PC-3 (cell line): ENCODE measurements at regions not wholly inside any gene's neighbourhood (a gene's known extent, or its start where the extent isn't known, plus 50 kb on each side); places are given as distances from the start of the nearest gene placed in this dataset.

Experiments
- ATAC-seq: fragments of 200-7000 bp; cut with Tn5 transposase; 2 replicates; pipeline ENCODE4 v1.9.1; 2020; ENCODE audit warnings: mild to moderate bottlenecking, moderate library complexity
- BruUV-seq: library from RNA; stranded (reverse); fragments of 400-500 nt; replicated peaks from 2 replicates; lab custom pipeline; 2021; lab: Mats Ljungman, UMichigan
- CTCF ChIA-PET: fragments of 300-600 bp; sonication (Branson Sonifier 250); formaldehyde crosslinking; loops from one replicate; lab custom pipeline; 2022; ENCODE audit warnings: antibody characterized with exemption; lab: Charles Lee
- POLR2A ChIA-PET: fragments of 300-600 bp; sonication (Branson Sonifier 250); formaldehyde crosslinking; loops from one replicate; lab custom pipeline; 2022; ENCODE audit warnings: antibody characterized with exemption; ENCODE audit not compliant: unreplicated experiment; lab: Charles Lee
- DNase-seq: peaks from one replicate; pipeline ENCODE4 v3.0.0-alpha.2; 2015
- H2AFZ ChIP-seq: fragments of 300-600 bp; sonication (generic); 2 replicates; pipeline ENCODE4 v1.6.0; 2016; ENCODE audit warnings: antibody characterized with exemption, low read length
- H3F3A ChIP-seq: fragments of 300-600 bp; sonication (generic); one replicate; pipeline ENCODE4 v1.6.0; 2017; ENCODE audit warnings: antibody characterized with exemption, low read length, control low read depth, mild to moderate bottlenecking; ENCODE audit not compliant: unreplicated experiment
- H3K27ac ChIP-seq: fragments of 300-600 bp; sonication (generic); 2 replicates; pipeline ENCODE4 v1.5.1; 2016; ENCODE audit warnings: mild to moderate bottlenecking, low read length
- H3K27me3 ChIP-seq: fragments of 300-600 bp; sonication (generic); 2 replicates; pipeline ENCODE4 v1.6.1; 2016; ENCODE audit warnings: low read length, mixed read lengths
- H3K36me3 ChIP-seq: fragments of 300-600 bp; sonication (generic); 2 replicates; pipeline ENCODE4 v1.6.1; 2016; ENCODE audit warnings: low read depth, mixed run types, low read length, mixed read lengths
- H3K4me1 ChIP-seq: fragments of 300-600 bp; sonication (generic); 2 replicates; pipeline ENCODE4 v1.5.1; 2016; ENCODE audit warnings: low read length; ENCODE audit not compliant: insufficient read depth
- H3K4me2 ChIP-seq: fragments of 300-600 bp; sonication (generic); 2 replicates; pipeline ENCODE4 v1.6.0; 2016; ENCODE audit warnings: low read length
- H3K4me3 ChIP-seq: fragments of 300-600 bp; sonication (generic); 2 replicates; pipeline ENCODE4 v1.5.1; 2016; ENCODE audit warnings: mild to moderate bottlenecking, low read length, mixed read lengths
- H3K79me2 ChIP-seq: fragments of 300-600 bp; sonication (generic); 2 replicates; pipeline ENCODE4 v1.6.1; 2017; ENCODE audit warnings: low read length, mixed read lengths
- H3K9ac ChIP-seq: fragments of 300-600 bp; sonication (generic); 2 replicates; pipeline ENCODE4 v1.6.0; 2016; ENCODE audit warnings: mild to moderate bottlenecking, low read length
- H3K9me2 ChIP-seq: fragments of 300-600 bp; sonication (generic); replicated peaks from 2 replicates; pipeline ENCODE4 v1.6.1; 2016; ENCODE audit warnings: mixed run types, low read length, mixed read lengths
- H3K9me3 ChIP-seq: fragments of 300-600 bp; sonication (generic); 2 replicates; pipeline ENCODE4 v1.6.1; 2016; ENCODE audit warnings: low read length, mixed read lengths
- H4K20me1 ChIP-seq: fragments of 300-600 bp; sonication (generic); 2 replicates; pipeline ENCODE4 v1.6.1; 2016; ENCODE audit warnings: low read length, mixed read lengths
- EZH2 ChIP-seq: fragments of 300-600 bp; sonication (generic); IDR thresholded peaks from one replicate; pipeline ENCODE4 v1.6.1; 2017; ENCODE audit warnings: antibody characterized with exemption, mild to moderate bottlenecking, low read length; ENCODE audit not compliant: unreplicated experiment
- EZH2phosphoT487 ChIP-seq: fragments of 300-600 bp; sonication (generic); IDR thresholded peaks from 2 replicates; pipeline ENCODE4 v1.6.1; 2018; ENCODE audit warnings: mild to moderate bottlenecking, antibody characterized with exemption, low read length, borderline replicate concordance
- intact Hi-C: fragments of 100-400 bp; cut with micrococcal nuclease; formaldehyde crosslinking; loops from 2 replicates; pipeline ENCODE4 v1.9.0; 2023
- TF ChIP-seq, protein P1 (sequence below): fragments of 300-600 bp; sonication (generic); conservative IDR thresholded peaks from 2 replicates; pipeline ENCODE4 v1.5.1; 2017; ENCODE audit warnings: antibody characterized with exemption, low read depth, mild to moderate bottlenecking, low read length

GRCh38 chr5:34547300-34548085 is 108.6 kb upstream of the RAI14 start:
- Histone ChIP-seq H4K20me1 (no peaks in the 10 kb centered on the region), H3K4me2 (no peak overlapping the region), H3K79me2 (no peaks in the 10 kb centered on the region), H3F3A (no peaks in the 10 kb centered on the region), H3K9ac (no peak overlapping the region), H3K9me3 (0 out of 2 replicates have a peak, but pooled peaks cover 16% of the 10 kb centered on the region), H3K27ac (no peak overlapping the region), H3K27me3 (no peaks in the 10 kb centered on the region), H3K4me1 (no peaks in the 10 kb centered on the region), H3K4me3 (no peak overlapping the region), H3K36me3 (no peaks in the 10 kb centered on the region), H3K9me2 (no peaks in the 10 kb centered on the region), H2AFZ (no peak overlapping the region)
- BruUV-seq: no TSS peak
- DNase-seq (no peak), ATAC-seq (no peak)
- intact Hi-C loops: no loop called here
- CTCF ChIA-PET: no interaction called here
- TF ChIP-seq, protein P1, sequence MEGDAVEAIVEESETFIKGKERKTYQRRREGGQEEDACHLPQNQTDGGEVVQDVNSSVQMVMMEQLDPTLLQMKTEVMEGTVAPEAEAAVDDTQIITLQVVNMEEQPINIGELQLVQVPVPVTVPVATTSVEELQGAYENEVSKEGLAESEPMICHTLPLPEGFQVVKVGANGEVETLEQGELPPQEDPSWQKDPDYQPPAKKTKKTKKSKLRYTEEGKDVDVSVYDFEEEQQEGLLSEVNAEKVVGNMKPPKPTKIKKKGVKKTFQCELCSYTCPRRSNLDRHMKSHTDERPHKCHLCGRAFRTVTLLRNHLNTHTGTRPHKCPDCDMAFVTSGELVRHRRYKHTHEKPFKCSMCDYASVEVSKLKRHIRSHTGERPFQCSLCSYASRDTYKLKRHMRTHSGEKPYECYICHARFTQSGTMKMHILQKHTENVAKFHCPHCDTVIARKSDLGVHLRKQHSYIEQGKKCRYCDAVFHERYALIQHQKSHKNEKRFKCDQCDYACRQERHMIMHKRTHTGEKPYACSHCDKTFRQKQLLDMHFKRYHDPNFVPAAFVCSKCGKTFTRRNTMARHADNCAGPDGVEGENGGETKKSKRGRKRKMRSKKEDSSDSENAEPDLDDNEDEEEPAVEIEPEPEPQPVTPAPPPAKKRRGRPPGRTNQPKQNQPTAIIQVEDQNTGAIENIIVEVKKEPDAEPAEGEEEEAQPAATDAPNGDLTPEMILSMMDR: no peak
- no peak for TF ChIP-seq EZH2
- no peak for TF ChIP-seq EZH2phosphoT487
- POLR2A ChIA-PET: no interaction called here

DNA sequence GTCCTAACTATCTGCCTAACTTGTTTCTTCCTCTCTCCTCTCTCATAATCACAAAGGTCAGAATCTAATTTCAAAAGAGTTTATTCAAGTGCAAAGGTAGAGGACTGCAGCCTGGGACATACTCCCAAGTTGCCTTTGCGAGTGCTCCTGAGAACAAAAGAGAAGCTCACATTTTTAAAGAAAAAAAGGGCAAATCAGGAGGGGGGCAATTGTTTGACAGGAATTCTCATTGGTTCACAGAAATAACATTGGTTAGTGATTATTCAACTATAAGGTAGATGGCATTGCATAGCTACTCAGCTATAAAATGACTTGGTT is 108.1 kb upstream of the RAI14 start:
- H3K79me2 ChIP-seq: no peaks in the 10 kb centered on the region
- no peak for ATAC-seq
- TF ChIP-seq, protein P1: no peak
- TF ChIP-seq EZH2 (no peak), EZH2phosphoT487 (no peak)
- no peaks in the 10 kb centered on the region for H3K9me2 ChIP-seq
- no peaks in the 10 kb centered on the region for H3K36me3 ChIP-seq
- no peak overlapping the region for H3K4me2 ChIP-seq
- no peaks in the 10 kb centered on the region for H4K20me1 ChIP-seq
- H3K27me3 ChIP-seq: no peaks in the 10 kb centered on the region
- no peaks in the 10 kb centered on the region for H3F3A ChIP-seq
- no peak overlapping the region for H3K4me3 ChIP-seq
- no peak overlapping the region for H3K27ac ChIP-seq
- H3K9ac ChIP-seq: no peak overlapping the region
- H3K4me1 ChIP-seq: no peaks in the 10 kb centered on the region
- H3K9me3 ChIP-seq: 0 out of 2 replicates have a peak, but pooled peaks cover 16% of the 10 kb centered on the region
- DNase-seq: no peak
- ChIA-PET POLR2A (no interaction called here), CTCF (no interaction called here)
- BruUV-seq: no TSS peak
- no peak overlapping the region for H2AFZ ChIP-seq
- intact Hi-C loops: no loop called here

- ChIA-PET POLR2A (interaction anchor here (0.6 kb wide), 1 partner anchor 337 kb away, joined by 7 read pairs; no protein-coding TSS in a partner anchor), CTCF (interaction anchor here (0.6 kb wide), 1 partner anchor 20 kb away, joined by 3 read pairs; no protein-coding TSS in a partner anchor)
- no TSS peak for BruUV-seq
- Histone ChIP-seq H4K20me1 (no peaks in the 10 kb centered on the region), H3K9ac (no peak overlapping the region), H3K4me2 (no peak overlapping the region), H3K36me3 (no peaks in the 10 kb centered on the region), H3K27ac (no peak overlapping the region), H3K79me2 (no peaks in the 10 kb centered on the region), H3F3A (no peaks in the 10 kb centered on the region), H3K9me3 (0 out of 2 replicates have a peak, but pooled peaks cover 11% of the 10 kb centered on the region), H3K9me2 (no peaks in the 10 kb centered on the region), H3K4me1 (no peaks in the 10 kb centered on the region), H3K27me3 (no peaks in the 10 kb centered on the region), H3K4me3 (no peak overlapping the region), H2AFZ (no peak overlapping the region)
- intact Hi-C loops: no loop called here
- TF ChIP-seq, protein P1: no peak
- TF ChIP-seq EZH2phosphoT487: no peak
- DNase-seq: no peak
- ATAC-seq: no peak
These were observed 105.9 kb upstream of the RAI14 start for GRCh38 chr5:34550247-34550646.
